ENCODE measurements at regions not wholly inside any gene's neighbourhood (a gene's known extent, or its start where the extent isn't known, plus 50 kb on each side); places are given as distances from the start of the nearest gene placed in this dataset.
A peak's percentile ranks its signal among the peaks of the same experiment; 100 is the strongest.

- POLR2A ChIA-PET, result no interaction called here
- Mint-ChIP-seq H3K4me1 (peaks cover 0 to 4% (median 0%) of the 10 kb centered on the region in 4 donors), H3K27me3 (peaks cover 0 to 22% (median 2%) of the 10 kb centered on the region in 5 donors), H3K27ac (no peak overlapping the region), H3K36me3 (peaks cover 0 to 6% (median 0%) of the 10 kb centered on the region in 3 donors), H3K4me3 (no peak overlapping the region), H3K9me3 (peaks cover 0 to 11% (median 3%) of the 10 kb centered on the region in 9 donors)
- ATAC-seq (no peak), DNase-seq (no peak)
These were observed 175.1 kb downstream of the SCP2D1 start for GRCh38 chr20:18988701-18989100.

DNA sequence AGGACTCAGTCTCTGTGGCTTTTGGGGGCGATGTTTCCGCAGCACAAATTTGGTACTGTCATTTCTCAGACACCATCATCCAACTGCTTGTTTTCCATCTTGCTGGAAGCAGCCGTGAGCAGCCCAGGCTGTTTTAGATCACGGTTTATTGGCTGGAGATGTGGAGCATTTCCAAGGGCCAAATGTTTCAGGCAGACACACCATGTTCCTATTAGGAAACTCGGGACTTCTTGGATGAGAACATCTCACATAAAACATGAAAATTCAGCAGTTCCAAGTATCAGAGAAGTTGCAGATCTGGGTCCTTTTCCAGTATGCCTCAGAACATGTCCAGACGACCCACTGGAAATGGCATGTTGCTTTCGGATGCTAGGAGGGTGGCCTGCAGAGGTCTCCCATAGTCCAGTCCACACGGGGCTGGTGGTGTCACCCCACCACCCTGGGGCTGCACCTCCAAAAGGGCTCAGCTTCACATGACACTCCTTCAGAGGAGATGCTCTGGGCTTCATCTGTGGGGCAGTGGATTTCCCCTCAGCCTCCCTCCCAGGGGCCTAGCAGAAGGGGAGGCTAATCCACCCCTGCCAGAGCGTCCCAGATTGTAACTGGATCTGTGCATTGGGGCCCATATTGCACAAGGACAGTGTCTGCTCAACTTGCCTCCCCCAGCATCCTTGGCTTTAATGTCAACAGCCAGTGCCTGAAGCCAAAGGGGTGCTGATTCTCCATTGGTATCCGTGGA lies 176.3 kb downstream of the SCP2D1 start:
- peaks cover 0 to 7% (median 0%) of the 10 kb centered on the region in 3 donors for H3K36me3 Mint-ChIP-seq
- no peak for ATAC-seq
- peaks cover 2 to 20% (median 4%) of the 10 kb centered on the region in 5 donors for H3K27me3 Mint-ChIP-seq
- POLR2A ChIA-PET, result no interaction called here
- no peak overlapping the region for H3K4me3 Mint-ChIP-seq
- DNase-seq, result no peak
- H3K27ac Mint-ChIP-seq, result no peak overlapping the region
- peaks cover 0 to 12% (median 5%) of the 10 kb centered on the region in 9 donors for H3K9me3 Mint-ChIP-seq
- H3K4me1 Mint-ChIP-seq, result peaks cover 0 to 4% (median 0%) of the 10 kb centered on the region in 4 donors

DNA sequence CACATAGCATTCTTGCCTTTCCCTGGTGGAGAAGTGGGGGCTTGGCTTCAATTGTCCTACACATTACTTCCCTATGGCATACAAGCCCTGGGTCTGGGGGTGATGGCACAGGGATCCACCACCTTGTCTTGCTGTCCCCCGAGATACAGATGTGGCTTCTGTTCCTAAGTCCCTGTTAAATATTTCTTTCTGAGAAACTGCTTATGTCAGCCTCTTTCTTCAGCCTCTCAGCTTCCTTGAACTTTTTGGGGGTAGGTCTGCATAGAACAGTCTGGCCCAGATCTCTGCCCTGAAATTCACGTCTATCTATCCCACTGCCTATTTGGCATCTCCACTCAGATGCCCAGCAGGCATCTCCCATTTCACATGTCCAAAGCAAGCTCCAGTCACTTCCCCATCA lies 177.4 kb downstream of the SCP2D1 start:
- Mint-ChIP-seq H3K36me3 (peaks cover 0 to 7% (median 0%) of the 10 kb centered on the region in 3 donors), H3K27me3 (peaks cover 2 to 21% (median 4%) of the 10 kb centered on the region in 5 donors), H3K27ac (no peak overlapping the region), H3K4me1 (peaks cover 0 to 4% (median 0%) of the 10 kb centered on the region in 4 donors), H3K4me3 (no peak overlapping the region), H3K9me3 (peaks cover 0 to 14% (median 7%) of the 10 kb centered on the region in 9 donors)
- POLR2A ChIA-PET, result no interaction called here
- no peak for ATAC-seq
- no peak for DNase-seq

GRCh38 chr20:18992418-18992817 lies 178.8 kb downstream of the SCP2D1 start:
- POLR2A ChIA-PET, result no interaction called here
- DNase-seq, result no peak
- Mint-ChIP-seq H3K27me3 (peaks cover 2 to 21% (median 4%) of the 10 kb centered on the region in 5 donors), H3K4me1 (peaks cover 0 to 4% (median 0%) of the 10 kb centered on the region in 4 donors), H3K4me3 (no peak overlapping the region), H3K36me3 (peaks cover 0 to 7% (median 0%) of the 10 kb centered on the region in 3 donors), H3K27ac (no peak overlapping the region), H3K9me3 (peaks cover 0 to 14% (median 7%) of the 10 kb centered on the region in 9 donors)
- ATAC-seq, result no peak

GRCh38 chr20:18995455-18995854 lies 181.9 kb downstream of the SCP2D1 start:
- ATAC-seq (no peak), DNase-seq (no peak)
- Mint-ChIP-seq H3K4me1 (peaks cover 0 to 2% (median 0%) of the 10 kb centered on the region in 4 donors), H3K36me3 (peaks cover 0 to 7% (median 0%) of the 10 kb centered on the region in 3 donors), H3K27me3 (peaks cover 2 to 24% (median 4%) of the 10 kb centered on the region in 5 donors), H3K4me3 (no peak overlapping the region), H3K9me3 (peaks cover 0 to 14% (median 7%) of the 10 kb centered on the region in 9 donors), H3K27ac (no peak overlapping the region)
- POLR2A ChIA-PET, result no interaction called here

DNA sequence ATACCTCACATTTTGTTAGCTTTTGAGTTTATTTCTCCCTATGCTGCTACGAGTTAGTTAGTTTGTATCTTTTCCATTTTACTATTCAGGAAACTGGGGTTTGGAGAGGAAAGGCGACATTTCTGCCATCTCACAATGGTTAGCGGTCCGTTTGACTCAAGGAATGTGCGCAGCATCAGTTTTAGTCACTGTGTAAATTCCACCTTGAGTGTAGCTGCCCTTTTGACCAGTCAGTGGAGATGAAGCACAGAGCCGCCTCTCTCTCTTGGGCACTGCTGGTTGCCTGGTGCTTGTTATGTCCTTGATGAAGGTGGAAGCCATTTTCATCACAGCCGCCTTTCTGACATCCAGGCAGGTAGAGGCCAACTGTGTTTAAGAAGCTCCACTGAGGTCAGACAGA lies 185.5 kb downstream of the SCP2D1 start:
- POLR2A ChIA-PET, result no interaction called here
- Mint-ChIP-seq H3K9me3 (peaks cover 0 to 13% (median 0%) of the 10 kb centered on the region in 9 donors), H3K36me3 (no peaks in the 10 kb centered on the region), H3K4me3 (no peak overlapping the region), H3K27ac (no peak overlapping the region), H3K27me3 (peaks cover 0 to 12% (median 0%) of the 10 kb centered on the region in 5 donors), H3K4me1 (no peaks in the 10 kb centered on the region)
- ATAC-seq (no peak), DNase-seq (no peak)

GRCh38 chr20:19000078-19000477 lies 186.5 kb downstream of the SCP2D1 start:
- H3K4me1 Mint-ChIP-seq, result no peaks in the 10 kb centered on the region
- ATAC-seq, result no peak
- peaks cover 0 to 16% (median 0%) of the 10 kb centered on the region in 5 donors for H3K27me3 Mint-ChIP-seq
- peaks cover 0 to 6% (median 0%) of the 10 kb centered on the region in 9 donors for H3K9me3 Mint-ChIP-seq
- no peak overlapping the region for H3K27ac Mint-ChIP-seq
- no peak for DNase-seq
- H3K4me3 Mint-ChIP-seq, result no peak overlapping the region
- no peaks in the 10 kb centered on the region for H3K36me3 Mint-ChIP-seq
- POLR2A ChIA-PET, result no interaction called here

DNA sequence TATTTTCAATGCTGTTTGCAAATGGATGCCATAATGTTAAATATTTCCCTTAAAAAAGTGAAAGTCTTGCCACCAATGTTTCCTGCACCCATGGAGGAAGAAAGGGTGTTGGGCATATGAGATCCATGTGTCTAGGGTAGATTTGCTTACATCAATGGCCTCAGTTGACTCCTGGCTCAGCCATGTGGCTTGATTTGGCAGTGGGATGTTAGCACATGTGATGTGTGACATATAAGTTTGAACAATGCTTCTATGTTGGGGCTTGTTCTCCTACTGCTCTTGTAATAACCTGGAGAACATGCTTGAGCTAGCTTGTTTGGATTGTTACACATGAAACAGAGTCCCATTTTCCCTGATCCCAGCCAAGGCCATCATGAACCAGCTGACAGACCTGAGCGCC lies 187.6 kb downstream of the SCP2D1 start:
- Mint-ChIP-seq H3K27me3 (peaks cover 0 to 13% (median 2%) of the 10 kb centered on the region in 5 donors), H3K27ac (no peak overlapping the region), H3K4me3 (no peak overlapping the region), H3K4me1 (no peaks in the 10 kb centered on the region), H3K9me3 (no peaks in the 10 kb centered on the region), H3K36me3 (no peaks in the 10 kb centered on the region)
- ATAC-seq, result no peak
- POLR2A ChIA-PET, result no interaction called here
- DNase-seq, result no peak

DNA sequence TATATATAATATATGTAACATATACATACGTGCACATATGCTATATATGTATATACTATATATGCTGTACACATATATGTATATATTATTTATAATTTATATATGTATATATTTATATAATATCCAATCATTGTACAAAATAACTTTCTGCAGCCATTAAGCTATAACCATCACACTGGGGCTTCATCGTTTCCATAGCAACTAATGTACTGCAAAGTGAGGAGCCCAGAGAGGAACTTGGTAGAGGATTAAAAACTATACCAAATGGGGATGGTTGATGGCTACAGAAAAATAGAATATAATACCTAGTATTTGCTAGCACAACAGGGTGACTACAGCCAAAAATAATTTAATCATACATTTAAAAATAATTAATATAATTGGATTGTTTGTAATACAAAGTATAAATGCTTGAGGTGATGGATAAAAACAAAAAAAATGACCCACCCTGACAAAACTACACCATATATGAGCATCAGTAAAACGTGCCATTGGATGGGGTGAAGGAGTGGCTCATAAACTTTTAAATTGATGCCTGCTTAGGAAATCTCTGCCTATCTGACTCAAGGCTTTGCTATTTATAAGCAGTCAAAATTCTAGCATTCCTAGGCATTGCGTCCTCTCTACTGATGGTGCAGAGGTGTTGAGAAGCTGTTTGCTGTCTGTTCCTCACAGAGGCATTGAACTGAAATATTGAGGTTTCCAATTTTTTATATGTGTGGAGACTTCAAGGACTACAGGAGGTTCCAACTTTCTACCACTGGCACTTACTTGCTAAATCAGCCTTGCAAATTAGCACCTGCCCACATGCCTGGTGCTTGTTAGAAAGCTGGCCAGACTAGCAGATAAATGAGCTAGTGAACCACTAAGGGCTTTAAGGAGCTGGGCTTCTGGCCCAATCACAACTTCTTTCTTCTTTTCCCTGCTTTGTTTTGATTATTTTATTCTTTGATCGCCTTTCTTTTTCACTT lies 190.1 kb downstream of the SCP2D1 start:
- no peak overlapping the region for H3K27ac Mint-ChIP-seq
- POLR2A ChIA-PET, result no interaction called here
- no peak for DNase-seq
- H3K9me3 Mint-ChIP-seq, result no peaks in the 10 kb centered on the region
- no peaks in the 10 kb centered on the region for H3K4me1 Mint-ChIP-seq
- H3K4me3 Mint-ChIP-seq, result no peak overlapping the region
- peaks cover 0 to 18% (median 2%) of the 10 kb centered on the region in 5 donors for H3K27me3 Mint-ChIP-seq
- no peaks in the 10 kb centered on the region for H3K36me3 Mint-ChIP-seq
- ATAC-seq, result no peak

DNA sequence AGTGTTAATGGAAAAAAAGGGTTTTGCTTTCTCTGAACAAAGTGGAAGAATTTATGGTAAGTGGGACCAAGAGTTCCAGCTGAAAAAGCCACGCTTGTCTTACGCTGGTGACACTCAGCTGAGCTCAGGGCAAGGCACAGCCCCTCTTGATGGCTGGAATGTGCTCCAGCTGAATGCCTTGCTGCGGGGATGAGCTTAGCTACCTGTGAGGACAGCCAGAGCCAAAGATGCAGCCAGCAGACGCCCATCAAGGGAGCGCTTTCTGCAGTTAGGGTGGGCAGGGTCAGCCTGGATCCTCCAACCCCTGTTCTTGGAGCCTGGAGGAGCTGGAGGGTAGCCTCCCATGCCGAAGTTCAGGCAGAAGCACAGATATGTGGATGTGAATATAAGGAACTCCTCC lies 191.4 kb downstream of the SCP2D1 start:
- Mint-ChIP-seq H3K27ac (peak overlapping the region in 1 of 10 donors; percentile 45), H3K36me3 (no peaks in the 10 kb centered on the region), H3K4me3 (no peak overlapping the region), H3K27me3 (peaks cover 0 to 20% (median 2%) of the 10 kb centered on the region in 5 donors), H3K4me1 (no peaks in the 10 kb centered on the region), H3K9me3 (no peaks in the 10 kb centered on the region)
- no peak for DNase-seq
- POLR2A ChIA-PET, result no interaction called here
- ATAC-seq, result no peak

- DNase-seq (no peak), ATAC-seq (no peak)
- POLR2A ChIA-PET, result no interaction called here
- Mint-ChIP-seq H3K9me3 (no peaks in the 10 kb centered on the region), H3K4me3 (no peak overlapping the region), H3K36me3 (no peaks in the 10 kb centered on the region), H3K4me1 (no peaks in the 10 kb centered on the region), H3K27me3 (peaks cover 2 to 38% (median 4%) of the 10 kb centered on the region in 5 donors), H3K27ac (no peak overlapping the region)
These were observed 194.9 kb downstream of the SCP2D1 start for GRCh38 chr20:19008497-19008896.

- ATAC-seq (no peak), DNase-seq (no peak)
- no peaks in the 10 kb centered on the region for H3K9me3 Mint-ChIP-seq
- H3K4me3 Mint-ChIP-seq, result no peak overlapping the region
- H3K4me1 Mint-ChIP-seq, result no peaks in the 10 kb centered on the region
- H3K36me3 Mint-ChIP-seq, result no peaks in the 10 kb centered on the region
- POLR2A ChIA-PET, result no interaction called here
- peaks cover 2 to 40% (median 4%) of the 10 kb centered on the region in 5 donors for H3K27me3 Mint-ChIP-seq
- no peak overlapping the region for H3K27ac Mint-ChIP-seq
These were observed 195.6 kb downstream of the SCP2D1 start for GRCh38 chr20:19009081-19009688.
